ENCODE measurements at regions not wholly inside any gene's neighbourhood (a gene's known extent, or its start where the extent isn't known, plus 50 kb on each side); places are given as distances from the start of the nearest gene placed in this dataset.

DNA sequence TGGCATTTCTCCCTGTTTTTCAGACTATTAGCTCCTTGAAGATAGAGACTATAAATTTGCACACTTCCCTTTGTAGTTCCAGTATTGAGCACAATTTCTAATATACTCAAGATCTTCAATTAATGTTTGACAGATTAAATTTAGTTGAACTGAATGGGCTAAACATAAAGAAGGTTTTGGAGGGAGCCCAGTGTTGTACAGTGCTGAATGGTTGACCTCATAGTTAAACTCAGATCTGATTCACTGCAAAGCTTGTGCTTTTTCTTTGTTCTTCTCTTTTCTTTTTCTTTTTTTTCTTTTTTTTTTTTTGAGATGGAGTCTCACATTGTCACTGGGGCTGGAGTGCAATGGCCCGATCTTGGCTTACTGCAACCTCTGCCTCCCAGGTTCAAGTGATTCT is 411.7 kb upstream of the ZNF462 start:
- H3K27me3 ChIP-seq = no peaks in the 10 kb centered on the region
- no peak overlapping the region for H3K27ac ChIP-seq
- H3K4me1 ChIP-seq = no peaks in the 10 kb centered on the region
- no peaks in the 10 kb centered on the region for H3K9me3 ChIP-seq
- TF ChIP-seq, protein P1, sequence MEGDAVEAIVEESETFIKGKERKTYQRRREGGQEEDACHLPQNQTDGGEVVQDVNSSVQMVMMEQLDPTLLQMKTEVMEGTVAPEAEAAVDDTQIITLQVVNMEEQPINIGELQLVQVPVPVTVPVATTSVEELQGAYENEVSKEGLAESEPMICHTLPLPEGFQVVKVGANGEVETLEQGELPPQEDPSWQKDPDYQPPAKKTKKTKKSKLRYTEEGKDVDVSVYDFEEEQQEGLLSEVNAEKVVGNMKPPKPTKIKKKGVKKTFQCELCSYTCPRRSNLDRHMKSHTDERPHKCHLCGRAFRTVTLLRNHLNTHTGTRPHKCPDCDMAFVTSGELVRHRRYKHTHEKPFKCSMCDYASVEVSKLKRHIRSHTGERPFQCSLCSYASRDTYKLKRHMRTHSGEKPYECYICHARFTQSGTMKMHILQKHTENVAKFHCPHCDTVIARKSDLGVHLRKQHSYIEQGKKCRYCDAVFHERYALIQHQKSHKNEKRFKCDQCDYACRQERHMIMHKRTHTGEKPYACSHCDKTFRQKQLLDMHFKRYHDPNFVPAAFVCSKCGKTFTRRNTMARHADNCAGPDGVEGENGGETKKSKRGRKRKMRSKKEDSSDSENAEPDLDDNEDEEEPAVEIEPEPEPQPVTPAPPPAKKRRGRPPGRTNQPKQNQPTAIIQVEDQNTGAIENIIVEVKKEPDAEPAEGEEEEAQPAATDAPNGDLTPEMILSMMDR (IDR thresholded peaks at IDR 0.05) = no peak
- TF ChIP-seq POLR2A (IDR thresholded peaks at IDR 0.05) (no peak), EP300 (IDR thresholded peaks at IDR 0.05) (no peak), POLR2AphosphoS5 (IDR thresholded peaks at IDR 0.05) (no peak)
- ATAC-seq = no peak
- WGBS, 2 donors (ENCODE audit: low coverage in 1 of 2) = no CpG with 5 or more reads among the region's 1 CpG
- no peaks in the 10 kb centered on the region for H3K36me3 ChIP-seq
- no peak overlapping the region for H3K4me3 ChIP-seq

DNA sequence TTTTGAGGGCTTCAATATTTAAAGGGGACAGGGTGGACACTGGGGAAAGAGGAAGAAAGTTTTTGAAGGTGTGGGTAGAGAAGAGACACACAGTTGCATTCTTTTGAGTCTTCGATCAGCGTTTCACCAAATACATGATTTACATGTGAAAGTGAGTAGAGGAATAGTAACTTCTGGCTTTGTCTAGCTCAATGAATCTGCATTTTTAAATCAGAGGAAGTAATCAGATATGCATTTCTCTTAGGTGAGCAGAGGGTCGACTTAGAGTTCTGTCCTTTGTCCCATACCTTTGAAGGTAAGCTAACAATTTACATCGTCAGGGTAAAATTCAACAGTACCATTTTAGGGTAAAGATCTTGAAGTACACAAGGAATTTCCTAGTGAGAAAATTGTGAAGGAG is 406.4 kb upstream of the ZNF462 start:
- no peak overlapping the region for H3K4me3 ChIP-seq
- H3K27me3 ChIP-seq = no peaks in the 10 kb centered on the region
- whole genome bisulfite sequencing, 2 donors (ENCODE audit: low coverage in 1 of 2) = 62 to 75% methylated on average over 3 to 4 of the region's 4 CpGs
- peaks cover 0 to 9% (median 0%) of the 10 kb centered on the region in 3 donors for H3K9me3 ChIP-seq
- H3K36me3 ChIP-seq = no peaks in the 10 kb centered on the region
- no peak for ATAC-seq
- no peak overlapping the region for H3K27ac ChIP-seq
- TF ChIP-seq EP300 (IDR thresholded peaks at IDR 0.05) = no peak
- TF ChIP-seq, protein P1 (IDR thresholded peaks at IDR 0.05) = no peak
- no peak for TF ChIP-seq POLR2A (IDR thresholded peaks at IDR 0.05)
- TF ChIP-seq POLR2AphosphoS5 (IDR thresholded peaks at IDR 0.05) = no peak
- no peaks in the 10 kb centered on the region for H3K4me1 ChIP-seq

DNA sequence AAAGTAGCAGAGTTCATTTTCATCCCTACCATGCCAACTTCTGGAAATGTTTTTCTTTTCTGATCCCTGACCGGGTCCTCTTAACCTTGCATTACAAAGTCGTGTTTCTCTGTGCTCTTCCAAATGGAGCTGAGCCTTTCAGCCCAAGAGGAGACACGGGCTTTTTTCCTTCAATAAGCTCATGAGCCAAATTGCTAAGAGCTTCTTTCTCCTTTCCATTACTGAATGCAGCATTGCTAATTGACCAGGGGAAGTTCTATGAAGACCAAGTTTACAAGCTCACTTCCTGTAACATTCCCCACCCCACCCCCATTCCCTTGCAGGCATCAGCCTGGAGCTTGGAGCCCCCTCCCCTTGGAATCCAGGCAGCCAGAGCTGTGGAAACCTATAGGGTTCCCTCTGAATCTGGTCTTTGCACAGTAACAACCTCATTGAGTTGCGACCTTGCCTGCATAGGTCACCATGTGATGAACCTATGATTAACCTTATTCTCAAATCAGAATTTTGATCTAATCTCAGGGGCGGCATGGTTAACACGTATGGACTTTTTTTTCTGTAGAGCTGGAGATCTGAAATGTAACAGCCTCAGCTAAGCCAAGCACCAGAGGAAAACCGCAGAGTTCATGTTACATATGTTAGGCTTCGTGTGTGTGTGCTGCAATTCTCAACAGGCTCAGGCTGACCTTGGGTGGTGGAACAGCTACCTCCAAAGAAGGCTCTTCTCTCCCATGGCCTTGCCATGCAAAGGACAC is 395.7 kb upstream of the ZNF462 start:
- Histone ChIP-seq H3K4me1 (no peaks in the 10 kb centered on the region), H3K9me3 (peaks cover 0 to 6% (median 0%) of the 10 kb centered on the region in 3 donors), H3K27ac (no peak overlapping the region), H3K36me3 (no peaks in the 10 kb centered on the region), H3K4me3 (no peak overlapping the region), H3K27me3 (no peaks in the 10 kb centered on the region)
- 57% methylated on average over 6 of the region's 8 CpGs; no CpG with 5 or more reads in 1 of the 2 donors for WGBS, 2 donors (ENCODE audit: low coverage in 1 of 2)
- no peak for ATAC-seq
- no peak for TF ChIP-seq EP300 (IDR thresholded peaks at IDR 0.05)
- TF ChIP-seq POLR2AphosphoS5 (IDR thresholded peaks at IDR 0.05) = no peak
- TF ChIP-seq POLR2A (IDR thresholded peaks at IDR 0.05) = no peak
- TF ChIP-seq, protein P1 (IDR thresholded peaks at IDR 0.05) = no peak

DNA sequence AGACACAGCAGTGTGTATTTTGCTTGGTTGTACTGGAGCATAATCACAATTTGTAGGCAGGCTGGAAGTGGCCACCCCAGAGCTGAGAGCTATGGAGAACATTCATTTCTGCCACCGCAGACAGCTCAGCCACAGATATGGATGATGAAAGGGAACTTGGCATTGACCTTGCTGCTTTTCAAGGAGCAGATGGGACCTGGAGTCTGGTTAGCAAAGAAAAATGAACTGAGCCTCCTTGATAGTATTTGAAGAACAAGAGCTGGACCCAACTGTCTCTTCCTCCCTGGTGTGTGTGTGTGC is 395.2 kb upstream of the ZNF462 start:
- H3K27me3 ChIP-seq = no peaks in the 10 kb centered on the region
- H3K4me1 ChIP-seq = no peaks in the 10 kb centered on the region
- no peaks in the 10 kb centered on the region for H3K36me3 ChIP-seq
- ATAC-seq = no peak
- H3K4me3 ChIP-seq = no peak overlapping the region
- H3K9me3 ChIP-seq = peaks cover 0 to 8% (median 0%) of the 10 kb centered on the region in 3 donors
- H3K27ac ChIP-seq = no peak overlapping the region
- 50% methylated on average over 1 of the region's 1 CpG; no CpG with 5 or more reads in 1 of the 2 donors for WGBS, 2 donors (ENCODE audit: low coverage in 1 of 2)
- TF ChIP-seq POLR2A (IDR thresholded peaks at IDR 0.05) (no peak), EP300 (IDR thresholded peaks at IDR 0.05) (no peak), POLR2AphosphoS5 (IDR thresholded peaks at IDR 0.05) (no peak)
- TF ChIP-seq, protein P1 (IDR thresholded peaks at IDR 0.05) = no peak

DNA sequence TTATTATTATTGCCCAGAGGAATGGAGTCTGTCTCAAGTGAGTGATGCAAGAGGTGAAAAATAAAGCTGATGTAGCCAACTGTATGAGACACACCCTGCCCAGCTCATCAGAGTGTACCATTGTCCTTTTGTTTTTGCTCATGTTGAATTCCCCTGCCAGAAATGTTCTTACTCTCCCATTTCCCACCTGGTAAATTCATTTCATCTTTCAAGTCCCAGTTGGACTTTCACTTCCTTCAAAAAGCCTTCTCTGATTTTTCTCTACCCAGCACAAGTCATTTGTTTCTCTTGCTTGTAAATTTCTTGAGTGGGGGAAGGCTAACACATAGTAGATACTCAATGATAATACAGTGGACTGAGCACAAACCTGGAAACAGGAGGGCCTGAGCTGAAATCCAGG is 394.5 kb upstream of the ZNF462 start:
- Histone ChIP-seq H3K4me3 (no peak overlapping the region), H3K4me1 (no peaks in the 10 kb centered on the region), H3K27me3 (no peaks in the 10 kb centered on the region), H3K36me3 (no peaks in the 10 kb centered on the region), H3K9me3 (peaks cover 0 to 14% (median 0%) of the 10 kb centered on the region in 3 donors), H3K27ac (no peak overlapping the region)
- ATAC-seq = no peak
- TF ChIP-seq EP300 (IDR thresholded peaks at IDR 0.05) (no peak), POLR2AphosphoS5 (IDR thresholded peaks at IDR 0.05) (no peak), POLR2A (IDR thresholded peaks at IDR 0.05) (no peak)
- TF ChIP-seq, protein P1 (IDR thresholded peaks at IDR 0.05) = no peak
